ENCODE measurements at regions not wholly inside any gene's neighbourhood (a gene's known extent, or its start where the extent isn't known, plus 50 kb on each side); places are given as distances from the start of the nearest gene placed in this dataset.

DNA sequence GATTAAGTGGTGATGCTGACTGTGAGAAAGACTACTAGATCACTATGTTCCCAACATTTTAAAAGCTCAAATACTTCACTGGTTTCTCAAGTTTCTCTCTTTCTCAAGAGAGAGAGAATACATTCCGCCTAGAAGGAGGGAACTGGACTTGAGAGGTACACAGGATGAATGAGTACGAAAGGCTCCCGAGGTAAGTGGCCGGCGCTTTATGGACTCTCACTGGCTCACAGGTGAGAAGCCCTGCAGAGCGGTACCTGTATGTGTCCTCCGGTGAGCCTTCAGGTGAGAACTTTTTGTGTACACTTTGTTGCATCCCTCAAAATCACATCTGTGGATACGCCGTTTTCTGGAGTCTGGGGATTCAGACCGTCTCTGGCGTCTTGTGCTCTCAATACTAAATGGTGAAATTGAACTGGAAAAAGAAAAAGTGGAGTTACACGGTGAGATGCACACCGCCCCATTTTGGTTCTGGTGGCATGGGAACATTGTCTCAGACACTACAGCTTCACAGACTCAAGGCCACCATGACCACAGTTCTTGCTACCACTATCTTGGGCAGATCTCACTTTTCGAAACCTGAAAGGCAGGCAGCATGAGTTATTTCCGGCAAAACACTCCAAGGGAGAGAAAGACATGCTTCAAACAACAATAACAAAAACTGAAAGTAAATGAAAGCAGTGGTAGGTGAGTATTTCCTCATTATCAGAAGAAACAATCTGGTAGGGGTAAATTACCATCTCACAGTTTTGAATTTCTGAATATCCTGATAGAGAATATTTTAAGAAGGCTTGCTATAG lies 418.9 kb downstream of the KLF12 start:
- H3K36me3 ChIP-seq (ENCODE audit: insufficient read depth, low read length): peaks cover 23% of the 10 kb centered on the region
- no peaks in the 10 kb centered on the region for H3K9me3 ChIP-seq (ENCODE audit: low read length)
- H3K9me2 ChIP-seq (ENCODE audit: insufficient read depth, low read length): no peaks in the 10 kb centered on the region
- H3K4me3 ChIP-seq (ENCODE audit: low read depth, low read length, poor library complexity, severe bottlenecking): no peak overlapping the region
- no peaks in the 10 kb centered on the region for H3K79me2 ChIP-seq (ENCODE audit: insufficient read depth, low read depth, low read length)
- H2AFZ ChIP-seq (ENCODE audit: low read length): no peak overlapping the region
- intact Hi-C loops (cut with micrococcal nuclease; ENCODE audit: unreplicated experiment): no loop called here
- no peak for DNase-seq (ENCODE audit: low spot score)
- no TSS peak for BruUV-seq (replicated peaks)
- ChIA-PET CTCF (ENCODE audit: unreplicated experiment) (no interaction called here), POLR2A (interaction anchor here (0.6 to 1.4 kb wide), 2 partner anchors 12 to 376 kb away, joined by 3 to 7 read pairs; no protein-coding TSS in a partner anchor)
- no peaks in the 10 kb centered on the region; the same call in 1 of the 2 replicates for H4K20me1 ChIP-seq (ENCODE audit: insufficient read depth, low read length)
- no peak overlapping the region for H3K4me2 ChIP-seq (ENCODE audit: low read length)
- no peaks in the 10 kb centered on the region for H3K4me1 ChIP-seq (ENCODE audit: insufficient read depth, low read length, poor library complexity, severe bottlenecking)
- H3K27ac ChIP-seq (ENCODE audit: low read depth, low read length, poor library complexity, severe bottlenecking): no peak overlapping the region
- TF ChIP-seq EZH2phosphoT487 (IDR thresholded peaks at IDR 0.05; ENCODE audit: borderline replicate concordance, low read depth, low read length): no peak
- TF ChIP-seq, protein P1, sequence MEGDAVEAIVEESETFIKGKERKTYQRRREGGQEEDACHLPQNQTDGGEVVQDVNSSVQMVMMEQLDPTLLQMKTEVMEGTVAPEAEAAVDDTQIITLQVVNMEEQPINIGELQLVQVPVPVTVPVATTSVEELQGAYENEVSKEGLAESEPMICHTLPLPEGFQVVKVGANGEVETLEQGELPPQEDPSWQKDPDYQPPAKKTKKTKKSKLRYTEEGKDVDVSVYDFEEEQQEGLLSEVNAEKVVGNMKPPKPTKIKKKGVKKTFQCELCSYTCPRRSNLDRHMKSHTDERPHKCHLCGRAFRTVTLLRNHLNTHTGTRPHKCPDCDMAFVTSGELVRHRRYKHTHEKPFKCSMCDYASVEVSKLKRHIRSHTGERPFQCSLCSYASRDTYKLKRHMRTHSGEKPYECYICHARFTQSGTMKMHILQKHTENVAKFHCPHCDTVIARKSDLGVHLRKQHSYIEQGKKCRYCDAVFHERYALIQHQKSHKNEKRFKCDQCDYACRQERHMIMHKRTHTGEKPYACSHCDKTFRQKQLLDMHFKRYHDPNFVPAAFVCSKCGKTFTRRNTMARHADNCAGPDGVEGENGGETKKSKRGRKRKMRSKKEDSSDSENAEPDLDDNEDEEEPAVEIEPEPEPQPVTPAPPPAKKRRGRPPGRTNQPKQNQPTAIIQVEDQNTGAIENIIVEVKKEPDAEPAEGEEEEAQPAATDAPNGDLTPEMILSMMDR (conservative IDR thresholded peaks at IDR 0.05; ENCODE audit: low read length): no peak

DNA sequence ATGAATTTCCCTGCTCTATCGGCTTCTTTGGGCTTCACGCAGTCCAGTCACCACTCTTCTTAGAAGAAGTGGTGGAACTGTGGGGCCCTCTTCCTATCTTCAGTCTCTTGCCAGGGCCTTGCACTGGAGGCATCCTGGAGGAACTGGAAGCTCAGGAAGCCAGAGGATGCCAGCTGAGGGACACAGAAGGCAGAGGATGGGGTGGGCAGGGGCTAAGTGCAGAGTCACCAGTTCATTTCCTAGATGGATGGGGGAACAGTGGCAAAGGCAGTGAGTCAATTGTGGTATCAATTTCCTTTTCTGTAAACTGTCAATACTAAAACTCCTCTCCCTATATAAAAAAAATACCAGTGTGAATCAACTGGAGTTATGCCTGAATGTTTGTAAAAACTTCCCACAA lies 419.7 kb downstream of the KLF12 start:
- POLR2A ChIA-PET: interaction anchor here (1.4 kb wide), 1 partner anchor 11 kb away, joined by 3 read pairs; no protein-coding TSS in a partner anchor
- Histone ChIP-seq H3K9me2 (ENCODE audit: insufficient read depth, low read length) (no peaks in the 10 kb centered on the region), H3K4me1 (ENCODE audit: insufficient read depth, low read length, poor library complexity, severe bottlenecking) (no peaks in the 10 kb centered on the region), H3K4me3 (ENCODE audit: low read depth, low read length, poor library complexity, severe bottlenecking) (no peak overlapping the region), H3K9me3 (ENCODE audit: low read length) (no peaks in the 10 kb centered on the region), H3K27ac (ENCODE audit: low read depth, low read length, poor library complexity, severe bottlenecking) (no peak overlapping the region), H2AFZ (ENCODE audit: low read length) (no peak overlapping the region), H4K20me1 (ENCODE audit: insufficient read depth, low read length) (no peaks in the 10 kb centered on the region), H3K79me2 (ENCODE audit: insufficient read depth, low read depth, low read length) (no peaks in the 10 kb centered on the region), H3K4me2 (ENCODE audit: low read length) (no peak overlapping the region), H3K36me3 (ENCODE audit: insufficient read depth, low read length) (peaks cover 23% of the 10 kb centered on the region)
- no TSS peak for BruUV-seq (replicated peaks)
- TF ChIP-seq, protein P1 (conservative IDR thresholded peaks at IDR 0.05; ENCODE audit: low read length): no peak
- TF ChIP-seq EZH2phosphoT487 (IDR thresholded peaks at IDR 0.05; ENCODE audit: borderline replicate concordance, low read depth, low read length): no peak
- intact Hi-C loops (cut with micrococcal nuclease; ENCODE audit: unreplicated experiment): no loop called here
- CTCF ChIA-PET (ENCODE audit: unreplicated experiment): no interaction called here
- no peak for DNase-seq (ENCODE audit: low spot score)

DNA sequence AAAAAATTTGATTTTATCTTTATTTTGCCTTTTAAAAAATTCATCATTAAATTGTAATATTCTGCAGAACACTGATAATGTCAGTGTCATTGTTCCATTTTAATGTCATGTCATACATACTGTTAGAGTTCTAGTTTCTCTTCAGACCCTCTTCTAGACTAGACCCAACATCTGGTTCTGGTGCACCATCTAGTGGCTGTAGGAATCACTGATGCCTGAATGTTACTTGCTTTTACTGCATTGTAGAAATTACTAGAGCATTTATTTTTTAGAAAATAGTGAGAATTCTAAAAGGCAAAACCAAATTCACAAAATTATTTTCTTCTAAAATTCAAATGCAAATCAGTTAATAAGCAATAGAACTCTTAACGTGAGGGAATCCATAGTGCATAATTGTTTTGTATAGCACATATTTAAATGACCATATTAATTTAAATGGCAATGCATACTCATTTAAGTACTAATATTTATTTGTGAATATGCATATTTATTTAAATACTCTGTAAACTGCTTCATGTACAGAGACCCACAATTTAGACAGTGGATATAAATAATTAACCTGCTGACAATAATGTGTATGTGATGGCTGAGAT lies 425.7 kb downstream of the KLF12 start:
- BruUV-seq (replicated peaks): no TSS peak
- ChIA-PET CTCF (ENCODE audit: unreplicated experiment) (no interaction called here), POLR2A (no interaction called here)
- H3K27ac ChIP-seq (ENCODE audit: low read depth, low read length, poor library complexity, severe bottlenecking): no peak overlapping the region
- H3K36me3 ChIP-seq (ENCODE audit: insufficient read depth, low read length): peaks cover 22% of the 10 kb centered on the region
- no peaks in the 10 kb centered on the region for H4K20me1 ChIP-seq (ENCODE audit: insufficient read depth, low read length)
- intact Hi-C loops (cut with micrococcal nuclease; ENCODE audit: unreplicated experiment): no loop called here
- no peaks in the 10 kb centered on the region for H3K4me1 ChIP-seq (ENCODE audit: insufficient read depth, low read length, poor library complexity, severe bottlenecking)
- no peaks in the 10 kb centered on the region for H3K9me3 ChIP-seq (ENCODE audit: low read length)
- no peak overlapping the region for H3K4me2 ChIP-seq (ENCODE audit: low read length)
- no peak overlapping the region for H2AFZ ChIP-seq (ENCODE audit: low read length)
- no peaks in the 10 kb centered on the region for H3K79me2 ChIP-seq (ENCODE audit: insufficient read depth, low read depth, low read length)
- no peak overlapping the region for H3K4me3 ChIP-seq (ENCODE audit: low read depth, low read length, poor library complexity, severe bottlenecking)
- DNase-seq (ENCODE audit: low spot score): peak; percentile 61
- H3K9me2 ChIP-seq (ENCODE audit: insufficient read depth, low read length): no peaks in the 10 kb centered on the region
- TF ChIP-seq, protein P1 (conservative IDR thresholded peaks at IDR 0.05; ENCODE audit: low read length): peak; percentile 91
- no peak for TF ChIP-seq EZH2phosphoT487 (IDR thresholded peaks at IDR 0.05; ENCODE audit: borderline replicate concordance, low read depth, low read length)
